Astrocyte (in vitro differentiated cells and primary cell): ENCODE measurements at regions not wholly inside any gene's neighbourhood (a gene's known extent, or its start where the extent isn't known, plus 50 kb on each side); places are given as distances from the start of the nearest gene placed in this dataset.

Experiments used
- EZH2 ChIP-seq: IDR thresholded peaks from 2 replicates; pipeline ENCODE4 v1.6.1; 2012; ENCODE audit warnings: mild to moderate bottlenecking, low read length, inconsistent platforms; ENCODE audit not compliant: insufficient read depth
- TF ChIP-seq, protein P1 (sequence below): IDR thresholded peaks from 2 replicates; pipeline ENCODE4 v1.5.1; 2011; ENCODE audit warnings: low read depth, mild to moderate bottlenecking, inconsistent platforms, low read length, moderate library complexity; ENCODE audit not compliant: insufficient read depth

GRCh38 chr1:5647234-5647633 lies 345.0 kb downstream of the NPHP4 start:
- TF ChIP-seq, protein P1, sequence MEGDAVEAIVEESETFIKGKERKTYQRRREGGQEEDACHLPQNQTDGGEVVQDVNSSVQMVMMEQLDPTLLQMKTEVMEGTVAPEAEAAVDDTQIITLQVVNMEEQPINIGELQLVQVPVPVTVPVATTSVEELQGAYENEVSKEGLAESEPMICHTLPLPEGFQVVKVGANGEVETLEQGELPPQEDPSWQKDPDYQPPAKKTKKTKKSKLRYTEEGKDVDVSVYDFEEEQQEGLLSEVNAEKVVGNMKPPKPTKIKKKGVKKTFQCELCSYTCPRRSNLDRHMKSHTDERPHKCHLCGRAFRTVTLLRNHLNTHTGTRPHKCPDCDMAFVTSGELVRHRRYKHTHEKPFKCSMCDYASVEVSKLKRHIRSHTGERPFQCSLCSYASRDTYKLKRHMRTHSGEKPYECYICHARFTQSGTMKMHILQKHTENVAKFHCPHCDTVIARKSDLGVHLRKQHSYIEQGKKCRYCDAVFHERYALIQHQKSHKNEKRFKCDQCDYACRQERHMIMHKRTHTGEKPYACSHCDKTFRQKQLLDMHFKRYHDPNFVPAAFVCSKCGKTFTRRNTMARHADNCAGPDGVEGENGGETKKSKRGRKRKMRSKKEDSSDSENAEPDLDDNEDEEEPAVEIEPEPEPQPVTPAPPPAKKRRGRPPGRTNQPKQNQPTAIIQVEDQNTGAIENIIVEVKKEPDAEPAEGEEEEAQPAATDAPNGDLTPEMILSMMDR, result no peak
- TF ChIP-seq EZH2, result no peak
